Cardiac fibroblast (primary cell): ENCODE measurements at regions not wholly inside any gene's neighbourhood (a gene's known extent, or its start where the extent isn't known, plus 50 kb on each side); places are given as distances from the start of the nearest gene placed in this dataset.
"Not testable (repeated sequence)": the region's sequence is repeated elsewhere in the genome, so short reads cannot be mapped to it uniquely, and the experiment has no call there.

Source experiments
- DNase-seq, 2 donors: peaks; one replicate each; pipeline versions ENCODE4 v3.0.0 to v3.0.0-alpha.2; 2010; ENCODE audit warnings: low read depth in 2 of 2
- H3K4me3 ChIP-seq, 2 donors: replicated peaks in 1 of 2; 1 replicate in 1 of 2; 2 replicates in 1 of 2; pipeline ENCODE4 v1.5.1; 2011; ENCODE audit warnings: low read depth in 2 of 2, low read length in 2 of 2, mild to moderate bottlenecking in 2 of 2, moderate library complexity in 1 of 2
- TF ChIP-seq, protein P1 (sequence below): IDR thresholded peaks from one replicate; pipeline ENCODE4 v1.5.1; 2011; ENCODE audit warnings: low read depth, mild to moderate bottlenecking, low read length, inconsistent platforms

DNA sequence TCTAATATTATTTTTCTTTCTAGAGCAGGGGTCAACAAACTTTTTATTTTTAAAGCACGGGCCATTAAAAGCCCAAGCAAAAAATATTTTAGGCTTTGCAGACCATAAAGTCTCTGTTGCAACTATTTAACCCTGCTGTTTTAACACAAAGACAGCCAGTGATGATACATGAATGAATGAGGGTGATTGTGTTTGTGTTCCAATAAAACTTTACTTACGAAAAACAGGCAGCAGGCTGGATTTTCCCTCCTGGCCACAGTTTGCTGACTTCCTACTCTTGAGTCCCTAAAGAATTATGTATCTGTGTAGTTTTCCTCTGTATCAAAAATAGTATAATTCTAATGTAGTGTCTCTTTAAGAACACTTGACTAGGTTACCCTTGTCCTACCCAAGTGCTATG lies 402.0 kb downstream of the ADCYAP1 start:
- H3K4me3 ChIP-seq, result no peak overlapping the region
- TF ChIP-seq, protein P1, sequence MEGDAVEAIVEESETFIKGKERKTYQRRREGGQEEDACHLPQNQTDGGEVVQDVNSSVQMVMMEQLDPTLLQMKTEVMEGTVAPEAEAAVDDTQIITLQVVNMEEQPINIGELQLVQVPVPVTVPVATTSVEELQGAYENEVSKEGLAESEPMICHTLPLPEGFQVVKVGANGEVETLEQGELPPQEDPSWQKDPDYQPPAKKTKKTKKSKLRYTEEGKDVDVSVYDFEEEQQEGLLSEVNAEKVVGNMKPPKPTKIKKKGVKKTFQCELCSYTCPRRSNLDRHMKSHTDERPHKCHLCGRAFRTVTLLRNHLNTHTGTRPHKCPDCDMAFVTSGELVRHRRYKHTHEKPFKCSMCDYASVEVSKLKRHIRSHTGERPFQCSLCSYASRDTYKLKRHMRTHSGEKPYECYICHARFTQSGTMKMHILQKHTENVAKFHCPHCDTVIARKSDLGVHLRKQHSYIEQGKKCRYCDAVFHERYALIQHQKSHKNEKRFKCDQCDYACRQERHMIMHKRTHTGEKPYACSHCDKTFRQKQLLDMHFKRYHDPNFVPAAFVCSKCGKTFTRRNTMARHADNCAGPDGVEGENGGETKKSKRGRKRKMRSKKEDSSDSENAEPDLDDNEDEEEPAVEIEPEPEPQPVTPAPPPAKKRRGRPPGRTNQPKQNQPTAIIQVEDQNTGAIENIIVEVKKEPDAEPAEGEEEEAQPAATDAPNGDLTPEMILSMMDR, result no peak

DNA sequence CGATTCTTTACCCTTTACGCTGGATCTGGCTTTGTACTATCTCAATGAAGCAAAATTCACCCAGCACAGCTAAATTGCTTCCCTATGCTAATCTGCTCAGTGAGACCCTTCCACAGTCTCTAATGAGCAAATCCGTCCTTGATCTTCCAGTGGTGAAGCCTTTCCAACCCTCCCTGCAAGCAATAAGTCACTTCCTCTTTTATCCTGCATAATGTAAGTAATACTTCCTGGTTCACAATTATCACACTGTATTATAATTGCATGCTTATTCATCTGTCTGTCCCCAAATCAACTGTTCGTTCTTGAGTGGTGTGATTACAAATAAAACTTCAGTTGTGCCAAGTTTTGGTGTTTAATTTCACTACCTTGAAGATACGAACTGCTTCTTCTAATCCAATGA lies 404.0 kb downstream of the ADCYAP1 start:
- no peak overlapping the region for H3K4me3 ChIP-seq
- TF ChIP-seq, protein P1, result no peak
- DNase-seq, result no peak

More for the DNA sequence above, 402.0 kb downstream of the ADCYAP1 start:
- DNase-seq, result no peak

DNA sequence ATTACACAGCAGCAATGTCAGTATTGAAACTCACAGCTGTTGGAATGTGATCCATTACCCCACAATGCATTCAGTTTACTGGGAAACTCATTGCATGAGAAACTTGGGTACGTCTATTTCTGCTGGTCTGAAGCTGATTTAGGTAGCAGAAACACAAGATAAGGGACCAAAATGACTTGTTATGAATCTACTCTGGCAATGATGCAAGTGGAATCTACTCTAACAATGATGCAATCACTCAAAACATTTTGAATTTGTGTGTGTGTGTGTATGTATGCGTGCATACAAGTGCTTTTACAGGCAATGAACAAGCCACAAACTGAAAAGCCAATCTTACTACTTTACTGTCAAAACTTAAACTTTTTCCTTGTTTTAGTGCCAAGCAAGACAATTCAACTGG lies 406.7 kb downstream of the ADCYAP1 start:
- DNase-seq, result no peak
- TF ChIP-seq, protein P1, result no peak
- H3K4me3 ChIP-seq, result no peak overlapping the region

DNA sequence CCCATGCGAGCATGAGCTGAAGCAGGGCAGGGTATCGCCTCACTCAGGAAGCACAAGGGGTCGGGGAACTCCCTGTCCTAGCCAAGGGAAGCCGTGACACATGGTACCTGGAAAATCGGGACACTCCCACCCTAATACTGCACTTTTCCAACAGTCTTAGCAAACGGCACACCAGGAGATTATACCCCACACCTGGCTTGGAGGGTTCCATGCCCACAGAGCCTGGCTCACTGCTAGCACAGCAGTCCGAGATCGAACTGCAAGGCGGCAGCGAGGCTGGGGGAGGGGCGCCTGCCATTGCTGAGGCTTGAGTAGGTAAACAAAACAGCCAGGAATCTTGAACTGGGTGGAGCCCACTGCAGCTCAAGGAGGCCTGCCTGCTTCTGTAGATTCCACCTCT lies 430.7 kb downstream of the ADCYAP1 start:
- not testable (repeated sequence) for H3K4me3 ChIP-seq, DNase-seq

DNA sequence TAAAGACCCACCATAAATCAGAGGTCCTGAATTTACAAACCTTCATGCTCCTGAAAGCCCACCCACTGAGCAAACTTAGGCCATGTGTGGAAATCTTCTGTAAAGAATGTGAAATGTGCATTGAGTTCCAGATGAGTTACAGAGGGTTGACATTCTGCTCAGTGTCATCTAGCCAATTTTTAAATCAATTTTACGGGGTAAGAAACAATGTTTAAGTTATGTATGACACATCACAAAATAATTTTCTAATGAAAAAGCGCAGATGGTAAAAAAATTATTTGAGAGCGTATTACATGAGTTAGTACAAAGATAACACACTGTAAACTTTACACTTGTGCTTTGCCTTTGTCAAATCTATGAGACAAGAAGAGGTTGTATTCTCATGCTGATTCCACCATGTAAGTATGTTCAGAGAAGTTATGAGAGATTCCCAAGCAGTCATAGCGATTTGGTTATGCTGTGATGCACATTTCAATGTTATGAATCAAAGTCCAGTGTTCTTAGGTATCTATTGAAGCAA lies 446.3 kb downstream of the ADCYAP1 start:
- TF ChIP-seq, protein P1, result no peak
- H3K4me3 ChIP-seq, result no peak overlapping the region
- DNase-seq, result no peak

DNA sequence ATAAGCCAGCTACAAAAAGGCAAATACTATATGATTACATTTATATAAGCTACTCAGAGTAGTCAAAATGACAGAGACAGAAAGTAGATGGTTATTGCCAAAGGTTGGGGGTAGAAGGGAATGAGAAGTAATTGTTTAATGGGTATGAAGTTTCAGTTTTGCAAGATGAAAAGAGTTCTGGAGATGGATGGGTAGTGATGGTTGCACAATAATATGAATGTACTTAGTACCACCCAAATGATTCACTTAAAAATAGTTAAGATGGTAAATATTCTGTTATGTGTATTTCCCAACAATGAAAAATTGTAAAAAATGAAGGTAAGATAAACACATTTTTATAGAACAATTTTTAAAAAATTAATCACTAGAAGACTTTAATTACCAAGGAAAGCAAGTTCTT lies 448.4 kb downstream of the ADCYAP1 start:
- TF ChIP-seq, protein P1, result no peak
- no peak for DNase-seq
- no peak overlapping the region for H3K4me3 ChIP-seq

DNA sequence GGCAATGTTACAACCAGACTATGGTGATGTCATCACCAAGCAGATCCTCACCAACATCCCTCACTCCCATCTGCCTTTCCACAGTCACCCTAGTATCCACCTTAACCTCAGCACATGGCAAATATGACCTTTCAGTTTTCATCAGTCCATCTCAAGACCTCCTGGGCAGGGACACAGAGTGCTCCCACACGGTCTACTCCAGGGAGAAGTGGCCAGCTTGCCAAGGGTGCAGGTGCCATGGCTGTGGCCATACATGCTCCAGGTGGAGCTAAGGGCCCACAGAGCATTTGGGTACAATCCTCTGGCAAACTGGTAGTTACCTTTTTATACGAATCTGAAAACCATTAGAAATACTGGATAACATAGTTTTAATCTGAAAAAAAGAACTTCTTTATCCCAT lies 453.1 kb downstream of the ADCYAP1 start:
- TF ChIP-seq, protein P1, result no peak
- no peak overlapping the region for H3K4me3 ChIP-seq
- DNase-seq, result no peak
